HepG2 (cell line): ENCODE measurements at regions not wholly inside any gene's neighbourhood (a gene's known extent, or its start where the extent isn't known, plus 50 kb on each side); places are given as distances from the start of the nearest gene placed in this dataset.

ENCODE experiments used
- ATAC-seq: fragments of 200-7000 bp; cut with Tn5 transposase; 3 replicates; pipeline ENCODE4 v1.9.1; 2020; ENCODE audit warnings: mild to moderate bottlenecking, moderate library complexity
- BruUV-seq: library from RNA; stranded (reverse); fragments of 400-500 nt; replicated peaks from 2 replicates; lab custom pipeline; 2021; lab: Mats Ljungman, UMichigan
- CTCF ChIA-PET: fragments of 300-600 bp; formaldehyde crosslinking; extraction: SDS; loops from one replicate; lab custom pipeline; 2021; ENCODE audit warnings: low total read pairs, inconsistent platforms, low intra/inter-chr PET ratio; lab: Yijun Ruan, JAX
- POLR2A ChIA-PET: fragments of 350-600 bp; sonication (Branson Sonifier 250); formaldehyde crosslinking; loops from one replicate; lab custom pipeline; 2020; ENCODE audit warnings: antibody characterized with exemption, inconsistent platforms; lab: Yijun Ruan, JAX
- DNase-seq: peaks from one replicate; pipeline ENCODE4 v3.0.0-alpha.2; 2015; ENCODE audit warnings: low spot score
- FAIRE-seq: peaks from 3 replicates; lab custom pipeline; 2011; peaks lifted over from hg19 to GRCh38; lab: Jason Lieb, UNC
- H2AFZ ChIP-seq: one replicate; pipeline ENCODE4 v1.6.1; 2011; ENCODE audit warnings: low read length, inconsistent platforms
- H3K27ac ChIP-seq: fragments of 300-600 bp; 3 replicates; pipeline ENCODE4 v1.8.0; 2011; ENCODE audit warnings: mixed run types, mild to moderate bottlenecking, mixed read lengths, low read length, inconsistent platforms; ENCODE audit not compliant: insufficient read depth; ENCODE audit errors: extremely low read length
- H3K27me3 ChIP-seq, 2 experiments: fragments of 200-600 bp in 1 of 2; 2 replicates in 1 of 2; 3 replicates in 1 of 2; pipeline versions ENCODE4 v1.6.0 to v1.8.0; 2011; ENCODE audit warnings: low read length in 2 of 2, mild to moderate bottlenecking in 2 of 2, moderate library complexity in 2 of 2, inconsistent platforms in 1 of 2; ENCODE audit not compliant: insufficient read depth in 2 of 2, control insufficient read depth in 1 of 2
- H3K36me3 ChIP-seq, 2 experiments: fragments of 200-600 bp in 1 of 2; replicated peaks in 1 of 2; 2 replicates in 1 of 2; 3 replicates in 1 of 2; pipeline versions ENCODE4 v1.5.1 to v1.8.0; 2011; ENCODE audit warnings: low read length in 2 of 2, inconsistent platforms in 1 of 2; ENCODE audit not compliant: insufficient read depth in 2 of 2, control insufficient read depth in 1 of 2
- H3K4me1 ChIP-seq: 2 replicates; pipeline ENCODE4 v1.5.1; 2012; ENCODE audit warnings: low read length, inconsistent platforms; ENCODE audit not compliant: insufficient read depth
- H3K4me2 ChIP-seq: 2 replicates; pipeline ENCODE4 v1.6.0; 2011; ENCODE audit warnings: low read depth, low read length, inconsistent platforms
- H3K4me3 ChIP-seq, 3 experiments: fragments of 200-600 bp in 1 of 3; sonication (generic), shearing (Covaris generic) in 1 of 3; replicated peaks in 1 of 3; 2 replicates each; pipeline ENCODE4 v1.5.1; 2011 to 2016; ENCODE audit warnings: low read length in 3 of 3, inconsistent platforms in 2 of 3, low read depth in 2 of 3, mild to moderate bottlenecking in 2 of 3, control low read depth in 1 of 3, mixed read lengths in 1 of 3; ENCODE audit not compliant: insufficient read depth in 1 of 3
- H3K79me2 ChIP-seq: one replicate; pipeline ENCODE4 v1.6.1; 2011; ENCODE audit warnings: low read length, inconsistent platforms; ENCODE audit not compliant: insufficient read depth
- H3K9ac ChIP-seq: 2 replicates; pipeline ENCODE4 v1.6.0; 2011; ENCODE audit warnings: mild to moderate bottlenecking, low read depth, low read length, inconsistent platforms; ENCODE audit not compliant: insufficient read depth
- H3K9me3 ChIP-seq: 2 replicates; pipeline ENCODE4 v1.5.1; 2012; ENCODE audit warnings: mild to moderate bottlenecking, low read length
- H4K20me1 ChIP-seq: 2 replicates; pipeline ENCODE4 v1.6.0; 2011; ENCODE audit warnings: inconsistent platforms, mild to moderate bottlenecking, low read length, moderate library complexity; ENCODE audit not compliant: insufficient read depth
- ATF5 ChIP-seq: sonication (generic); formaldehyde crosslinking; IDR thresholded peaks from 2 replicates; pipeline ENCODE4 v1.4.0; 2020; ENCODE audit warnings: mild to moderate bottlenecking, low read depth, missing genetic modification reagents
- DNMT1 ChIP-seq: sonication (generic); formaldehyde crosslinking; IDR thresholded peaks from 2 replicates; pipeline ENCODE4 v1.5.1; 2020; ENCODE audit warnings: mild to moderate bottlenecking, missing genetic modification reagents
- HES4 ChIP-seq: sonication (generic); formaldehyde crosslinking; IDR thresholded peaks from 2 replicates; pipeline ENCODE4 v1.9.0; 2021; ENCODE audit warnings: mild to moderate bottlenecking, missing genetic modification reagents, borderline replicate concordance
- IKZF4 ChIP-seq: sonication (generic); formaldehyde crosslinking; IDR thresholded peaks from 2 replicates; pipeline ENCODE4 v1.5.1; 2020; ENCODE audit warnings: borderline replicate concordance, mild to moderate bottlenecking, low read depth, missing genetic modification reagents; ENCODE audit errors: not compliant biosample characterization
- MED1 ChIP-seq: sonication (generic); formaldehyde crosslinking; IDR thresholded peaks from 2 replicates; pipeline ENCODE4 v1.4.0; 2020; ENCODE audit warnings: missing genetic modification reagents
- SMARCC2 ChIP-seq: fragments of 450-650 bp; IDR thresholded peaks from 2 replicates; pipeline ENCODE4 v1.6.1; 2017; ENCODE audit warnings: antibody characterized with exemption, mild to moderate bottlenecking
- STAT6 ChIP-seq: sonication (generic); formaldehyde crosslinking; IDR thresholded peaks from 2 replicates; pipeline ENCODE4 v1.4.0; 2020; ENCODE audit warnings: missing genetic modification reagents, mild to moderate bottlenecking, borderline replicate concordance
- YEATS2 ChIP-seq: sonication (generic); formaldehyde crosslinking; IDR thresholded peaks from 2 replicates; pipeline ENCODE4 v1.4.0; 2020; ENCODE audit warnings: missing genetic modification reagents, borderline replicate concordance
- YEATS4 ChIP-seq: sonication (generic); formaldehyde crosslinking; IDR thresholded peaks from 2 replicates; pipeline ENCODE4 v1.4.0; 2020; ENCODE audit warnings: missing genetic modification reagents, borderline replicate concordance
- ZFP90 ChIP-seq: sonication (generic); formaldehyde crosslinking; IDR thresholded peaks from 2 replicates; pipeline ENCODE4 v1.8.0; 2022; ENCODE audit warnings: missing genetic modification reagents, mild to moderate bottlenecking, inconsistent platforms, borderline replicate concordance
- ZMAT5 ChIP-seq: sonication (generic); formaldehyde crosslinking; IDR thresholded peaks from 2 replicates; pipeline ENCODE4 v1.5.0; 2020; ENCODE audit warnings: mild to moderate bottlenecking, low read depth, missing genetic modification reagents, borderline replicate concordance
- WGBS: methylation state at CpG from one replicate; pipeline ENCODE4 v1.1.6; 2017; ENCODE audit warnings: low lambda C conversion rate; 5-methylcytosine and 5-hydroxymethylcytosine counted together
- in situ Hi-C: cut with HindIII; loops from 2 replicates; pipeline ENCODE4 v1.10.0; 2017; ENCODE audit warnings: low pct_unique_long_range_greater_than_20kb; ENCODE audit not compliant: extremely low pct_ligation_motif_present
- intact Hi-C: fragments of 100-400 bp; cut with micrococcal nuclease; formaldehyde crosslinking; loops from one replicate; pipeline ENCODE4 v1.10.0; 2022; ENCODE audit not compliant: unreplicated experiment

GRCh38 chr20:59438201-59438600 lies 137.8 kb downstream of the EDN3 start:
- Histone ChIP-seq H3K9ac (no peak overlapping the region), H2AFZ (no peak overlapping the region), H4K20me1 (no peaks in the 10 kb centered on the region), H3K4me1 (no peaks in the 10 kb centered on the region), H3K27me3 (peaks cover 6 to 60% of the 10 kb centered on the region in 2 experiments; a peak in 4 of 5 replicates), H3K27ac (no peak overlapping the region), H3K4me3 (no peak overlapping the region), H3K9me3 (no peaks in the 10 kb centered on the region), H3K4me2 (no peak overlapping the region), H3K36me3 (no peaks in the 10 kb centered on the region), H3K79me2 (no peaks in the 10 kb centered on the region)
- no peak for DNase-seq
- WGBS = 18% methylated on average over 4 of the region's 4 CpGs
- TF ChIP-seq YEATS2 (CRISPR knock-in tag) (no peak), ATF5 (CRISPR knock-in tag) (no peak), YEATS4 (CRISPR knock-in tag) (no peak), MED1 (CRISPR knock-in tag) (no peak), DNMT1 (CRISPR knock-in tag) (no peak), STAT6 (CRISPR knock-in tag) (no peak), SMARCC2 (no peak), HES4 (CRISPR knock-in tag) (no peak), IKZF4 (no peak), ZMAT5 (CRISPR knock-in tag) (no peak), ZFP90 (CRISPR knock-in tag) (no peak)
- FAIRE-seq = no peak
- ATAC-seq = no peak
- intact Hi-C loops (no loop called here), in situ Hi-C loops (no loop called here)
- ChIA-PET CTCF (no interaction called here), POLR2A (no interaction called here)
- no TSS peak for BruUV-seq
